Keratinocyte (primary cell): ENCODE measurements at regions not wholly inside any gene's neighbourhood (a gene's known extent, or its start where the extent isn't known, plus 50 kb on each side); places are given as distances from the start of the nearest gene placed in this dataset.

ENCODE experiments used
- DNase-seq: peaks from one replicate; pipeline ENCODE4 v3.0.0-alpha.2; 2011; ENCODE audit warnings: low read depth, missing footprints, low spot score
- FAIRE-seq: peaks from 2 replicates; lab custom pipeline; 2011; peaks lifted over from hg19 to GRCh38; lab: Jason Lieb, UNC
- H2AFZ ChIP-seq: 2 replicates; pipeline ENCODE4 v1.6.0; 2012; ENCODE audit warnings: low read length, control low read depth, inconsistent platforms; ENCODE audit not compliant: control insufficient read depth
- H3K27ac ChIP-seq: 2 replicates; pipeline ENCODE4 v1.5.1; 2011; ENCODE audit warnings: low read length; ENCODE audit not compliant: control insufficient read depth, insufficient read depth
- H3K27me3 ChIP-seq: 3 replicates; pipeline ENCODE4 v1.6.0; 2011; ENCODE audit warnings: low read length; ENCODE audit not compliant: control insufficient read depth, insufficient read depth; ENCODE audit errors: extremely low read depth
- H3K36me3 ChIP-seq, 2 experiments: 2 replicates in 1 of 2; 3 replicates in 1 of 2; pipeline ENCODE4 v1.5.1; 2011; ENCODE audit warnings: low read length in 2 of 2, mild to moderate bottlenecking in 1 of 2; ENCODE audit not compliant: control insufficient read depth in 2 of 2, insufficient read depth in 2 of 2; ENCODE audit errors: extremely low read depth in 1 of 2
- H3K4me1 ChIP-seq: 3 replicates; pipeline ENCODE4 v1.5.1; 2011; ENCODE audit warnings: low read length; ENCODE audit not compliant: control insufficient read depth, insufficient read depth; ENCODE audit errors: extremely low read depth
- H3K4me2 ChIP-seq: 3 replicates; pipeline ENCODE4 v1.6.0; 2011; ENCODE audit warnings: low read depth, low read length; ENCODE audit not compliant: control insufficient read depth, insufficient read depth; ENCODE audit errors: extremely low read depth
- H3K4me3 ChIP-seq, 3 experiments: fragments of 200-600 bp in 1 of 3; sonication (generic) in 1 of 3; 2 replicates in 2 of 3; 3 replicates in 1 of 3; pipeline ENCODE4 v1.5.1; 2011 to 2016; ENCODE audit warnings: low read length in 3 of 3, mild to moderate bottlenecking in 3 of 3, control low read depth in 2 of 3, inconsistent platforms in 1 of 3, low read depth in 1 of 3, mixed read lengths in 1 of 3, mixed run types in 1 of 3, moderate library complexity in 1 of 3; ENCODE audit not compliant: control insufficient read depth in 2 of 3, insufficient read depth in 2 of 3; ENCODE audit errors: extremely low read depth in 1 of 3
- H3K79me2 ChIP-seq: 2 replicates; pipeline ENCODE4 v1.6.0; 2012; ENCODE audit warnings: low read length; ENCODE audit not compliant: control insufficient read depth, insufficient read depth
- H3K9ac ChIP-seq: 3 replicates; pipeline ENCODE4 v1.6.0; 2011; ENCODE audit warnings: low read length; ENCODE audit not compliant: control insufficient read depth, insufficient read depth; ENCODE audit errors: extremely low read depth
- H3K9me1 ChIP-seq: 3 replicates; pipeline ENCODE4 v1.6.0; 2011; ENCODE audit warnings: low read length; ENCODE audit not compliant: control insufficient read depth, insufficient read depth; ENCODE audit errors: extremely low read depth
- H3K9me3 ChIP-seq: 2 replicates; pipeline ENCODE4 v1.5.1; 2012; ENCODE audit warnings: low read depth, low read length; ENCODE audit not compliant: control insufficient read depth
- H4K20me1 ChIP-seq: 3 replicates; pipeline ENCODE4 v1.6.0; 2011; ENCODE audit warnings: low read length; ENCODE audit not compliant: control insufficient read depth, insufficient read depth; ENCODE audit errors: extremely low read depth
- EZH2 ChIP-seq: IDR thresholded peaks from one replicate; pipeline ENCODE4 v1.6.1; 2012; ENCODE audit warnings: inconsistent platforms, mild to moderate bottlenecking, low read length, moderate library complexity
- dilution Hi-C: fragments of 300-500 bp; cut with MboI; formaldehyde crosslinking; loops from one replicate; pipeline ENCODE4 v1.7.0; 2020; ENCODE audit warnings: low sequenced_read_pairs; ENCODE audit not compliant: extremely low pct_ligation_motif_present
- TF ChIP-seq, protein P1 (sequence below), 3 experiments: IDR thresholded peaks in 1 of 3; conservative IDR thresholded peaks in 1 of 3; optimal IDR thresholded peaks in 1 of 3; 2 replicates in 2 of 3; 3 replicates in 1 of 3; pipeline versions ENCODE3 to v1.5.1; 2011; ENCODE audit warnings: low read length in 3 of 3, mild to moderate bottlenecking in 3 of 3, moderate library complexity in 2 of 3, control low read depth in 1 of 3, inconsistent platforms in 1 of 3; ENCODE audit not compliant: insufficient read depth in 2 of 3; ENCODE audit errors: extremely low read depth in 1 of 3

DNA sequence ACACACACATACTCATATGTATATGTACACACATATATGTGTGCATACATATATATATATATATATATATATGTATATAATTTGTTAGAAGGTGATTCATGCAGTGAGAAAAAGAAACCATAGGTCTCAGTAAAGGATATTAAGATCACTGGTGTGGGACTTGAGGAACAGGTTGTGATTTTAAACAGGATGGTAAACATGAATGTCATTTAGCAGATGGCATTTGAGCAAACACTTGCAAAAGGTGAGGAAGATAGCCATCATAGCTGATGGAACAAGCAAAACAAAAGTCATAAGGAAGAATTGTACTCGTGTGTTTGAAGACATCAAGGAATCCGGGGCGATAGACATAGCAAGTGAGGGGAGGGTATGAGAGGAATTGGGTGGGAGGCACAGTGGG lies 784.5 kb downstream of the TSN start:
- DNase-seq (no peak), FAIRE-seq (no peak)
- Histone ChIP-seq H3K9me1 (no peaks in the 10 kb centered on the region), H3K27me3 (no peaks in the 10 kb centered on the region), H3K9me3 (no peaks in the 10 kb centered on the region), H3K79me2 (no peaks in the 10 kb centered on the region), H3K36me3 (no peaks in the 10 kb centered on the region), H3K4me2 (no peak overlapping the region), H3K4me3 (no peak overlapping the region), H4K20me1 (no peaks in the 10 kb centered on the region), H3K27ac (no peak overlapping the region), H3K4me1 (no peaks in the 10 kb centered on the region), H3K9ac (no peak overlapping the region), H2AFZ (no peak overlapping the region)
- TF ChIP-seq, protein P1, sequence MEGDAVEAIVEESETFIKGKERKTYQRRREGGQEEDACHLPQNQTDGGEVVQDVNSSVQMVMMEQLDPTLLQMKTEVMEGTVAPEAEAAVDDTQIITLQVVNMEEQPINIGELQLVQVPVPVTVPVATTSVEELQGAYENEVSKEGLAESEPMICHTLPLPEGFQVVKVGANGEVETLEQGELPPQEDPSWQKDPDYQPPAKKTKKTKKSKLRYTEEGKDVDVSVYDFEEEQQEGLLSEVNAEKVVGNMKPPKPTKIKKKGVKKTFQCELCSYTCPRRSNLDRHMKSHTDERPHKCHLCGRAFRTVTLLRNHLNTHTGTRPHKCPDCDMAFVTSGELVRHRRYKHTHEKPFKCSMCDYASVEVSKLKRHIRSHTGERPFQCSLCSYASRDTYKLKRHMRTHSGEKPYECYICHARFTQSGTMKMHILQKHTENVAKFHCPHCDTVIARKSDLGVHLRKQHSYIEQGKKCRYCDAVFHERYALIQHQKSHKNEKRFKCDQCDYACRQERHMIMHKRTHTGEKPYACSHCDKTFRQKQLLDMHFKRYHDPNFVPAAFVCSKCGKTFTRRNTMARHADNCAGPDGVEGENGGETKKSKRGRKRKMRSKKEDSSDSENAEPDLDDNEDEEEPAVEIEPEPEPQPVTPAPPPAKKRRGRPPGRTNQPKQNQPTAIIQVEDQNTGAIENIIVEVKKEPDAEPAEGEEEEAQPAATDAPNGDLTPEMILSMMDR (optimal IDR thresholded peaks at IDR 0.05 in 1 of 3, IDR thresholded peaks at IDR 0.05 in 1 of 3, conservative IDR thresholded peaks at IDR 0.05 in 1 of 3; ENCODE audit: extremely low read depth in 1 of 3, insufficient read depth in 2 of 3, low read length in 3 of 3): no peak
- no peak for TF ChIP-seq EZH2
- dilution Hi-C loops: no loop called here

DNA sequence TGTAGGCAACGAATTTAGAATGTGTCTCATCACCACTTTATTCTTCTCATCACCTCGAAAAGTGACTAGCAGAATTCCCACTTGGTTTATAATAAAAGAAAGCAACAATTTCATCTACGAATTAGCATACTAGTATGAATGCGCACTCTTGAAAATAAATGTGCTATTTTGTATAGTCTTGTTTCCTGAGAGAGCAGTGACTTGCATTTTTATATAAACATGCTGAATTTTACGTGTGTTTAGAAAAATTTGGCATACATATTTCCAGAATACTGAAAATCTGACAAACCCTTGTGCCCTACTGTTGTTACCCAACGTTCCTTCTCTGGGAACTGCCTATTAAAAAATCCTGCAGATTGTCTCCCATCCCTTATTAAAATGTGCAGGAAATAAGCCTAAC lies 786.8 kb downstream of the TSN start:
- Histone ChIP-seq H3K4me2 (no peak overlapping the region), H3K9me3 (no peaks in the 10 kb centered on the region), H3K36me3 (no peaks in the 10 kb centered on the region), H2AFZ (no peak overlapping the region), H3K9me1 (no peaks in the 10 kb centered on the region), H3K79me2 (no peaks in the 10 kb centered on the region), H3K4me1 (no peaks in the 10 kb centered on the region), H3K27ac (no peak overlapping the region), H3K9ac (no peak overlapping the region), H4K20me1 (no peaks in the 10 kb centered on the region), H3K4me3 (no peak overlapping the region), H3K27me3 (no peaks in the 10 kb centered on the region)
- TF ChIP-seq, protein P1 (optimal IDR thresholded peaks at IDR 0.05 in 1 of 3, IDR thresholded peaks at IDR 0.05 in 1 of 3, conservative IDR thresholded peaks at IDR 0.05 in 1 of 3; ENCODE audit: extremely low read depth in 1 of 3, insufficient read depth in 2 of 3, low read length in 3 of 3): no peak
- TF ChIP-seq EZH2: no peak
- FAIRE-seq (no peak), DNase-seq (no peak)
- dilution Hi-C loops: no loop called here
